ENCODE measurements at regions not wholly inside any gene's neighbourhood (a gene's known extent, or its start where the extent isn't known, plus 50 kb on each side); places are given as distances from the start of the nearest gene placed in this dataset.
A peak's percentile ranks its signal among the peaks of the same experiment; 100 is the strongest.
"Not testable (repeated sequence)": the region's sequence is repeated elsewhere in the genome, so short reads cannot be mapped to it uniquely, and the experiment has no call there.

DNA sequence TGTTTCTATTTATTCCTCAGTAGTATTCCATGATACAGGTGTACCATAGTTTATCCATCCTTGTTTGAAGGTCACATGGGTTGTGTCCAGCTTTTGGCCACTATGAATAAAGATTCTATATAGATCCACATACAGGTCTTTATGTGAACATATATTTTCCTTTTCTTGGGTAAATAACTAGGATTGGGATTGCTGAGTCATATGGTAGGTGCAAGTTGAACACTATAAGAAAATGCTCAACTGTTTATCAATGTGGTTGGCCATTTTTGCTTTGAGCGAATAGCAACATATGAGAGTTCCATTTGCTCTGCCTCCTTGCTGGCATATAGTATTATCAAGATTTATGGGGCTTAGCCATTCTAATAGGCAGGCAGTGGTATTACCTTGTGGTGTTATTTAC lies 170.2 kb upstream of the KCNJ15 start:
- Histone ChIP-seq H3K27ac (no peak overlapping the region), H3K4me1 (no peaks in the 10 kb centered on the region), H3K27me3 (peaks cover 0 to 6% (median 0%) of the 10 kb centered on the region in 3 donors), H3K4me3 (no peak overlapping the region), H3K36me3 (no peaks in the 10 kb centered on the region), H3K9me3 (no peaks in the 10 kb centered on the region)
- DNase-seq, result no peak
- intact Hi-C loops (cut with DNase I; ENCODE audit: low total_unique reads), result no loop called here
- WGBS, 5 donors, result 80 to 96% (median 94%) methylated on average over 1 of the region's 1 CpG
- TF ChIP-seq POLR2A (IDR thresholded peaks at IDR 0.05), result no peak
- no peak for TF ChIP-seq EP300 (IDR thresholded peaks at IDR 0.05)
- TF ChIP-seq, protein P1, sequence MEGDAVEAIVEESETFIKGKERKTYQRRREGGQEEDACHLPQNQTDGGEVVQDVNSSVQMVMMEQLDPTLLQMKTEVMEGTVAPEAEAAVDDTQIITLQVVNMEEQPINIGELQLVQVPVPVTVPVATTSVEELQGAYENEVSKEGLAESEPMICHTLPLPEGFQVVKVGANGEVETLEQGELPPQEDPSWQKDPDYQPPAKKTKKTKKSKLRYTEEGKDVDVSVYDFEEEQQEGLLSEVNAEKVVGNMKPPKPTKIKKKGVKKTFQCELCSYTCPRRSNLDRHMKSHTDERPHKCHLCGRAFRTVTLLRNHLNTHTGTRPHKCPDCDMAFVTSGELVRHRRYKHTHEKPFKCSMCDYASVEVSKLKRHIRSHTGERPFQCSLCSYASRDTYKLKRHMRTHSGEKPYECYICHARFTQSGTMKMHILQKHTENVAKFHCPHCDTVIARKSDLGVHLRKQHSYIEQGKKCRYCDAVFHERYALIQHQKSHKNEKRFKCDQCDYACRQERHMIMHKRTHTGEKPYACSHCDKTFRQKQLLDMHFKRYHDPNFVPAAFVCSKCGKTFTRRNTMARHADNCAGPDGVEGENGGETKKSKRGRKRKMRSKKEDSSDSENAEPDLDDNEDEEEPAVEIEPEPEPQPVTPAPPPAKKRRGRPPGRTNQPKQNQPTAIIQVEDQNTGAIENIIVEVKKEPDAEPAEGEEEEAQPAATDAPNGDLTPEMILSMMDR (IDR thresholded peaks at IDR 0.05), result no peak
- no peak for TF ChIP-seq POLR2AphosphoS5 (IDR thresholded peaks at IDR 0.05)

- H3K9me3 ChIP-seq, result no peaks in the 10 kb centered on the region
- TF ChIP-seq, protein P1 (IDR thresholded peaks at IDR 0.05), result no peak
- TF ChIP-seq POLR2AphosphoS5 (IDR thresholded peaks at IDR 0.05), result no peak
- TF ChIP-seq EP300 (IDR thresholded peaks at IDR 0.05), result no peak
- TF ChIP-seq POLR2A (IDR thresholded peaks at IDR 0.05), result no peak
- no peak for DNase-seq
- WGBS, 5 donors, result 84 to 91% (median 85%) methylated on average over 13 of the region's 13 CpGs
- H3K27me3 ChIP-seq, result peaks cover 0 to 6% (median 6%) of the 10 kb centered on the region in 3 donors
- no peaks in the 10 kb centered on the region for H3K36me3 ChIP-seq
- H3K4me3 ChIP-seq, result no peak overlapping the region
- H3K4me1 ChIP-seq, result no peaks in the 10 kb centered on the region
- intact Hi-C loops (cut with DNase I; ENCODE audit: low total_unique reads), result no loop called here
- no peak overlapping the region for H3K27ac ChIP-seq
Measured at GRCh38 chr21:38088916-38089762, 167.7 kb upstream of the KCNJ15 start.

DNA sequence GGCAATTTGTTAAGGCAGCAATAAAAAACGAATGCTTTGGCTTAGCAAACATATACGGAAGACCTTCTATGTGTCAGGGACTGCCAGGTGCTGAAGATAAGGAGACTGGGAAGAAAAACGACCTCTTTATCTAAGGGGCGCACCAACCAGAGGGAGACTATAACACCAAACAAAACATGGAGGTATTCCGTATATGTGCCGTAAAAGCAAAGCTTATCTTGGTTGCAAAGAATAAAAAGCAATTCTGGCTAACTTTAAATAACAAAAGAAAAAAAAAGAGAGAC lies 167.1 kb upstream of the KCNJ15 start:
- DNase-seq, result no peak
- TF ChIP-seq POLR2AphosphoS5 (IDR thresholded peaks at IDR 0.05), result no peak
- TF ChIP-seq POLR2A (IDR thresholded peaks at IDR 0.05), result no peak
- TF ChIP-seq, protein P1 (IDR thresholded peaks at IDR 0.05), result no peak
- TF ChIP-seq EP300 (IDR thresholded peaks at IDR 0.05), result no peak
- H3K4me1 ChIP-seq, result no peaks in the 10 kb centered on the region
- intact Hi-C loops (cut with DNase I; ENCODE audit: low total_unique reads), result no loop called here
- H3K27me3 ChIP-seq, result peaks cover 0 to 6% (median 6%) of the 10 kb centered on the region in 3 donors
- H3K36me3 ChIP-seq, result no peaks in the 10 kb centered on the region
- H3K4me3 ChIP-seq, result no peak overlapping the region
- H3K9me3 ChIP-seq, result no peaks in the 10 kb centered on the region
- 25 to 48% (median 36%) methylated on average over 6 of the region's 6 CpGs for WGBS, 5 donors
- no peak overlapping the region for H3K27ac ChIP-seq

GRCh38 chr21:38091061-38091460 lies 165.7 kb upstream of the KCNJ15 start:
- 89 to 100% (median 97%) methylated on average over 1 to 2 of the region's 2 CpGs for WGBS, 5 donors
- not testable (repeated sequence) for H3K4me1 ChIP-seq

DNA sequence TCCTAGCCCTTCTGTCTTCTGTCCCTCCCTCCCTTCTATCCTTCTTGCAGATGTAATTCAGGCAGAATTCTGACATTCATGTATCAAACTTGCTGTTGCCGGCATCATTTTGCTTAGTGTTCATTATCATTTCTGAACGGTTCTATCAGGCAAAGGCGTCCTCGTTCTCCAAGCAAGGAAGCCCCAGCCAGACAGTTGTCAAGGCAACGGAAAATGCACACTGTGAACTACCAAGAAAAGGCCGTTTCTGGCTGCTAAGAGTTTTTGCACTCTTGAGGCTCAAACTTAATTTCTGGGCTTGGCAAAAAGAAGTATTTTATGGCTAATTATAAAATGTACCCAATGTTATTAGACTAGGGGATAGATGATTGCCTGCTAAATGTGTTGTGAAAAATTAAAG lies 164.7 kb upstream of the KCNJ15 start:
- intact Hi-C loops (cut with DNase I; ENCODE audit: low total_unique reads), result no loop called here
- Histone ChIP-seq H3K4me1 (no peaks in the 10 kb centered on the region), H3K9me3 (no peaks in the 10 kb centered on the region), H3K36me3 (no peaks in the 10 kb centered on the region), H3K27ac (no peak overlapping the region), H3K27me3 (peaks cover 0 to 6% (median 6%) of the 10 kb centered on the region in 3 donors), H3K4me3 (no peak overlapping the region)
- 53 to 59% (median 53%) methylated on average over 6 of the region's 6 CpGs for WGBS, 5 donors
- TF ChIP-seq EP300 (IDR thresholded peaks at IDR 0.05) (no peak), POLR2AphosphoS5 (IDR thresholded peaks at IDR 0.05) (no peak), POLR2A (IDR thresholded peaks at IDR 0.05) (no peak)
- TF ChIP-seq, protein P1 (IDR thresholded peaks at IDR 0.05), result no peak
- DNase-seq, result peak in 1 of 2 donors; percentile 19

More at GRCh38 chr21:38091061-38091460, 165.7 kb upstream of the KCNJ15 start:
- intact Hi-C loops (cut with DNase I; ENCODE audit: low total_unique reads); H3K27me3 ChIP-seq; H3K9me3 ChIP-seq; H3K4me3 ChIP-seq; H3K27ac ChIP-seq; DNase-seq; H3K36me3 ChIP-seq: not testable (repeated sequence)

Measured in stomach (tissue), 8 donors.